A549 (cell line): ENCODE measurements at regions not wholly inside any gene's neighbourhood (a gene's known extent, or its start where the extent isn't known, plus 50 kb on each side); places are given as distances from the start of the nearest gene placed in this dataset.

ENCODE experiments used
- EP300 ChIP-seq, 2 experiments: fragments of >200 bp; sonication (Bioruptor Twin); formaldehyde crosslinking; IDR thresholded peaks; 2 replicates in 1 of 2; 3 replicates in 1 of 2; pipeline ENCODE4 v1.6.1; 2016 to 2017
- HDAC2 ChIP-seq: fragments of 200-600 bp; sonication (generic); IDR thresholded peaks from 2 replicates; pipeline ENCODE4 v1.6.1; 2016
- NR3C1 ChIP-seq: fragments of >200 bp; sonication (Bioruptor Twin); formaldehyde crosslinking; IDR thresholded peaks from 3 replicates; pipeline ENCODE4 v1.6.1; 2017
- RAD21 ChIP-seq, 2 experiments: fragments of >200 bp in 1 of 2; sonication (Bioruptor Twin) in 1 of 2; formaldehyde crosslinking in 1 of 2; IDR thresholded peaks in 1 of 2; conservative IDR thresholded peaks in 1 of 2; 2 replicates in 1 of 2; 3 replicates in 1 of 2; pipeline ENCODE4 v1.6.1; 2012 to 2018; ENCODE audit warnings: inconsistent platforms in 1 of 2
- TF ChIP-seq, protein P1 (sequence below): IDR thresholded peaks from 2 replicates; pipeline ENCODE4 v1.6.1; 2012
- TF ChIP-seq, protein P2 (sequence below): fragments of >200 bp; sonication (Bioruptor Twin); formaldehyde crosslinking; IDR thresholded peaks from 3 replicates; pipeline ENCODE4 v1.5.1; 2016
- TF ChIP-seq, protein P3 (sequence below): fragments of 200-600 bp; sonication (generic); IDR thresholded peaks from 2 replicates; pipeline ENCODE4 v1.6.1; 2016; ENCODE audit warnings: antibody characterized with exemption, mild to moderate bottlenecking, moderate library complexity
- TF ChIP-seq, protein P4 (sequence below): IDR thresholded peaks from 2 replicates; pipeline ENCODE4 v1.6.1; 2012

DNA sequence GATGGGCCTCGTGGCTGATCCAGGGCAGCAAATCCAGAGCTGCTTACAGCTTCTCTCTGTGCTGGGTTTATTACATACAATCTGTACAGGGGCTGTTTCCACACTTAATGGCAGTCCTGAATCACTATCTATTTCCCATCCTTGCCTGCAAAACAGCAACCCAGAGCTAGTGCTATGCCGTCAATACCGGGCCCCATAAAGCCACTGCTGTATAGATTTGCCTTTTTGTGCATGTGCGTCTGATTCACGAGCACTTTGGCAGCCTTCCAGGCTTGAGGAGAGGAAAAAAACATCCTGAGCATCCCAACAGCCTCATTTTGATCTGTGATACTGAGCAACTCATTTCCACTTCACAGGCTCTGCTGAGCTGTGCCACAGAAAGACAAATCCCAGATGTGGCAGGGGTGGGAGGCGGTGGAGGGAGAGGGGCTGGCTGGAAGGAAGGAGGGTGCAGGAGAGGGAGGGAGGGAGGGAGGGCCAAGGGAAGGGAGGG, 65.2 kb upstream of the TARBP1 start:
- TF ChIP-seq, protein P1, sequence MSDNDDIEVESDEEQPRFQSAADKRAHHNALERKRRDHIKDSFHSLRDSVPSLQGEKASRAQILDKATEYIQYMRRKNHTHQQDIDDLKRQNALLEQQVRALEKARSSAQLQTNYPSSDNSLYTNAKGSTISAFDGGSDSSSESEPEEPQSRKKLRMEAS: no peak
- TF ChIP-seq HDAC2 (no peak), RAD21 (conservative IDR thresholded peaks at IDR 0.05 in 1 of 2, IDR thresholded peaks at IDR 0.05 in 1 of 2) (no peak), EP300 (IDR thresholded peaks at IDR 0.05) (no peak), NR3C1 (no peak)
- TF ChIP-seq, protein P2, sequence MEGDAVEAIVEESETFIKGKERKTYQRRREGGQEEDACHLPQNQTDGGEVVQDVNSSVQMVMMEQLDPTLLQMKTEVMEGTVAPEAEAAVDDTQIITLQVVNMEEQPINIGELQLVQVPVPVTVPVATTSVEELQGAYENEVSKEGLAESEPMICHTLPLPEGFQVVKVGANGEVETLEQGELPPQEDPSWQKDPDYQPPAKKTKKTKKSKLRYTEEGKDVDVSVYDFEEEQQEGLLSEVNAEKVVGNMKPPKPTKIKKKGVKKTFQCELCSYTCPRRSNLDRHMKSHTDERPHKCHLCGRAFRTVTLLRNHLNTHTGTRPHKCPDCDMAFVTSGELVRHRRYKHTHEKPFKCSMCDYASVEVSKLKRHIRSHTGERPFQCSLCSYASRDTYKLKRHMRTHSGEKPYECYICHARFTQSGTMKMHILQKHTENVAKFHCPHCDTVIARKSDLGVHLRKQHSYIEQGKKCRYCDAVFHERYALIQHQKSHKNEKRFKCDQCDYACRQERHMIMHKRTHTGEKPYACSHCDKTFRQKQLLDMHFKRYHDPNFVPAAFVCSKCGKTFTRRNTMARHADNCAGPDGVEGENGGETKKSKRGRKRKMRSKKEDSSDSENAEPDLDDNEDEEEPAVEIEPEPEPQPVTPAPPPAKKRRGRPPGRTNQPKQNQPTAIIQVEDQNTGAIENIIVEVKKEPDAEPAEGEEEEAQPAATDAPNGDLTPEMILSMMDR: no peak
- TF ChIP-seq, protein P3, sequence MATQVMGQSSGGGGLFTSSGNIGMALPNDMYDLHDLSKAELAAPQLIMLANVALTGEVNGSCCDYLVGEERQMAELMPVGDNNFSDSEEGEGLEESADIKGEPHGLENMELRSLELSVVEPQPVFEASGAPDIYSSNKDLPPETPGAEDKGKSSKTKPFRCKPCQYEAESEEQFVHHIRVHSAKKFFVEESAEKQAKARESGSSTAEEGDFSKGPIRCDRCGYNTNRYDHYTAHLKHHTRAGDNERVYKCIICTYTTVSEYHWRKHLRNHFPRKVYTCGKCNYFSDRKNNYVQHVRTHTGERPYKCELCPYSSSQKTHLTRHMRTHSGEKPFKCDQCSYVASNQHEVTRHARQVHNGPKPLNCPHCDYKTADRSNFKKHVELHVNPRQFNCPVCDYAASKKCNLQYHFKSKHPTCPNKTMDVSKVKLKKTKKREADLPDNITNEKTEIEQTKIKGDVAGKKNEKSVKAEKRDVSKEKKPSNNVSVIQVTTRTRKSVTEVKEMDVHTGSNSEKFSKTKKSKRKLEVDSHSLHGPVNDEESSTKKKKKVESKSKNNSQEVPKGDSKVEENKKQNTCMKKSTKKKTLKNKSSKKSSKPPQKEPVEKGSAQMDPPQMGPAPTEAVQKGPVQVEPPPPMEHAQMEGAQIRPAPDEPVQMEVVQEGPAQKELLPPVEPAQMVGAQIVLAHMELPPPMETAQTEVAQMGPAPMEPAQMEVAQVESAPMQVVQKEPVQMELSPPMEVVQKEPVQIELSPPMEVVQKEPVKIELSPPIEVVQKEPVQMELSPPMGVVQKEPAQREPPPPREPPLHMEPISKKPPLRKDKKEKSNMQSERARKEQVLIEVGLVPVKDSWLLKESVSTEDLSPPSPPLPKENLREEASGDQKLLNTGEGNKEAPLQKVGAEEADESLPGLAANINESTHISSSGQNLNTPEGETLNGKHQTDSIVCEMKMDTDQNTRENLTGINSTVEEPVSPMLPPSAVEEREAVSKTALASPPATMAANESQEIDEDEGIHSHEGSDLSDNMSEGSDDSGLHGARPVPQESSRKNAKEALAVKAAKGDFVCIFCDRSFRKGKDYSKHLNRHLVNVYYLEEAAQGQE: no peak
- TF ChIP-seq, protein P4, sequence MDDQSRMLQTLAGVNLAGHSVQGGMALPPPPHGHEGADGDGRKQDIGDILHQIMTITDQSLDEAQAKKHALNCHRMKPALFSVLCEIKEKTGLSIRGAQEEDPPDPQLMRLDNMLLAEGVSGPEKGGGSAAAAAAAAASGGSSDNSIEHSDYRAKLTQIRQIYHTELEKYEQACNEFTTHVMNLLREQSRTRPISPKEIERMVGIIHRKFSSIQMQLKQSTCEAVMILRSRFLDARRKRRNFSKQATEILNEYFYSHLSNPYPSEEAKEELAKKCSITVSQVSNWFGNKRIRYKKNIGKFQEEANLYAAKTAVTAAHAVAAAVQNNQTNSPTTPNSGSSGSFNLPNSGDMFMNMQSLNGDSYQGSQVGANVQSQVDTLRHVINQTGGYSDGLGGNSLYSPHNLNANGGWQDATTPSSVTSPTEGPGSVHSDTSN: no peak
